Peyer's patch (tissue), 4 donors: ENCODE measurements at regions not wholly inside any gene's neighbourhood (a gene's known extent, or its start where the extent isn't known, plus 50 kb on each side); places are given as distances from the start of the nearest gene placed in this dataset.

Experiments used
- DNase-seq, 3 donors: peaks; one replicate each; pipeline ENCODE4 v3.0.0-alpha.2; 2017 to 2019
- H3K27ac ChIP-seq, 4 donors: fragments of 200-600 bp; sonication (generic); one replicate each; pipeline ENCODE4 v1.5.1; 2016 to 2019
- H3K27me3 ChIP-seq, 2 donors: fragments of 200-600 bp; sonication (generic); one replicate each; pipeline ENCODE4 v1.5.1; 2019
- H3K36me3 ChIP-seq, 3 donors: fragments of 200-600 bp; sonication (generic); one replicate each; pipeline ENCODE4 v1.5.1; 2016 to 2019
- H3K4me1 ChIP-seq, 4 donors: fragments of 200-600 bp; sonication (generic); one replicate each; pipeline ENCODE4 v1.5.1; 2016 to 2019
- H3K4me3 ChIP-seq, 4 donors: fragments of 200-600 bp; sonication (generic); 1 replicate in 3 of 4; 2 replicates in 1 of 4; pipeline ENCODE4 v1.5.1; 2016 to 2019; ENCODE audit warnings: mild to moderate bottlenecking in 1 of 4
- H3K9me3 ChIP-seq, 4 donors: fragments of 200-600 bp; sonication (generic); one replicate each; pipeline ENCODE4 v1.5.1; 2016 to 2019; ENCODE audit warnings: mild to moderate bottlenecking in 1 of 4
- CTCF ChIP-seq, 6 experiments: fragments of 450-650 bp in 4 of 6; fragments of 200-600 bp in 2 of 6; sonication (generic) in 1 of 6; IDR thresholded peaks; one replicate each; pipeline ENCODE4 v1.5.1; 2017 to 2019; ENCODE audit warnings: antibody characterized with exemption in 6 of 6, mild to moderate bottlenecking in 3 of 6, moderate library complexity in 1 of 6
- POLR2A ChIP-seq, 2 donors: fragments of 450-650 bp; IDR thresholded peaks; one replicate each; pipeline ENCODE4 v1.5.1; 2017; ENCODE audit warnings: antibody characterized with exemption in 2 of 2, mild to moderate bottlenecking in 2 of 2, moderate library complexity in 2 of 2

- H3K4me3 ChIP-seq, result no peak overlapping the region
- H3K36me3 ChIP-seq, result no peaks in the 10 kb centered on the region
- H3K27ac ChIP-seq, result no peak overlapping the region
- peak in 1 of 3 donors; percentile 18 for DNase-seq
- TF ChIP-seq CTCF (IDR thresholded peaks at IDR 0.05) (no peak), POLR2A (IDR thresholded peaks at IDR 0.05) (no peak)
- H3K4me1 ChIP-seq, result peaks cover 0 to 38% (median 0%) of the 10 kb centered on the region in 4 donors
- no peaks in the 10 kb centered on the region for H3K9me3 ChIP-seq
- no peaks in the 10 kb centered on the region for H3K27me3 ChIP-seq
These were observed 71.0 kb upstream of the TAF1B start for GRCh38 chr2:9772035-9772998.

- H3K27ac ChIP-seq, result peak overlapping the region in 1 of 4 donors; percentile 19
- H3K4me3 ChIP-seq, result no peak overlapping the region
- TF ChIP-seq POLR2A (IDR thresholded peaks at IDR 0.05), result no peak
- no peak for TF ChIP-seq CTCF (IDR thresholded peaks at IDR 0.05)
- no peaks in the 10 kb centered on the region for H3K27me3 ChIP-seq
- H3K9me3 ChIP-seq, result no peaks in the 10 kb centered on the region
- H3K36me3 ChIP-seq, result no peaks in the 10 kb centered on the region
- H3K4me1 ChIP-seq, result peaks cover 0 to 33% (median 0%) of the 10 kb centered on the region in 4 donors
- DNase-seq, result peak in 1 of 3 donors; percentile 46
These were observed 70.0 kb upstream of the TAF1B start for GRCh38 chr2:9772999-9773902.

- TF ChIP-seq CTCF (IDR thresholded peaks at IDR 0.05), result no peak
- no peak for TF ChIP-seq POLR2A (IDR thresholded peaks at IDR 0.05)
- Histone ChIP-seq H3K36me3 (no peaks in the 10 kb centered on the region), H3K4me3 (no peak overlapping the region), H3K27me3 (no peaks in the 10 kb centered on the region), H3K4me1 (peaks cover 0 to 35% (median 0%) of the 10 kb centered on the region in 4 donors), H3K27ac (peak overlapping the region in 1 of 4 donors; percentile 19), H3K9me3 (no peaks in the 10 kb centered on the region)
- DNase-seq, result no peak
These were observed 69.4 kb upstream of the TAF1B start for GRCh38 chr2:9773903-9774239.

GRCh38 chr2:9774266-9774665 lies 69.0 kb upstream of the TAF1B start:
- H3K9me3 ChIP-seq, result no peaks in the 10 kb centered on the region
- DNase-seq, result peak in 1 of 3 donors; percentile 45
- H3K27ac ChIP-seq, result no peak overlapping the region

More at GRCh38 chr2:9774266-9774665, 69.0 kb upstream of the TAF1B start:
- H3K4me3 ChIP-seq, result no peak overlapping the region
- H3K4me1 ChIP-seq, result peaks cover 0 to 39% (median 0%) of the 10 kb centered on the region in 4 donors
- TF ChIP-seq CTCF (IDR thresholded peaks at IDR 0.05) (no peak), POLR2A (IDR thresholded peaks at IDR 0.05) (no peak)
- no peaks in the 10 kb centered on the region for H3K36me3 ChIP-seq
- no peaks in the 10 kb centered on the region for H3K27me3 ChIP-seq
